HG03280 (cell line): ENCODE measurements at regions not wholly inside any gene's neighbourhood (a gene's known extent, or its start where the extent isn't known, plus 50 kb on each side); places are given as distances from the start of the nearest gene placed in this dataset.
A peak's percentile ranks its signal among the peaks of the same experiment; 100 is the strongest.

Experiments
- ATAC-seq: cut with Tn5 transposase; IDR thresholded peaks from one replicate; pipeline ENCODE4 v1.9.1; 2021; ENCODE audit warnings: mild to moderate bottlenecking, moderate library complexity; ENCODE audit not compliant: unreplicated experiment

DNA sequence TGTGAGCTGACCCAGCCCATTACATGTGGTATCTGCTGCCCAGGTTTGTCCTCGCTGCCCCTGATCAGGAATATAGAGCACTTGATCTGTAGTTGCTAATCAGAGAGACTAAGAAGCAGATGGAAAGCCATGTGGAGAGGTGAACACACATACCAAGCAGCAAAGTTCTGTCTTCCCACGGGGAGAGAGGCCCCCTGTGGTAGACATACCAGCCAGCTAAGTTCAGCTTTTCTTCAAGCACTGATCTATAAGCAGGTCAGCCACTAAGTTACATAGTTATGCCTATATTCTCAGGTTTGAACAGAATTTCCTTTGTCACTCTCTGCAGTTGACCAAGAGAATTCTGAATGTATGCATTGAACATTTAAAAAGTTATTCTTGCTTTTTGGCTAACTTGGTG is 76.4 kb downstream of the DDX3Y start:
- no peak for ATAC-seq

DNA sequence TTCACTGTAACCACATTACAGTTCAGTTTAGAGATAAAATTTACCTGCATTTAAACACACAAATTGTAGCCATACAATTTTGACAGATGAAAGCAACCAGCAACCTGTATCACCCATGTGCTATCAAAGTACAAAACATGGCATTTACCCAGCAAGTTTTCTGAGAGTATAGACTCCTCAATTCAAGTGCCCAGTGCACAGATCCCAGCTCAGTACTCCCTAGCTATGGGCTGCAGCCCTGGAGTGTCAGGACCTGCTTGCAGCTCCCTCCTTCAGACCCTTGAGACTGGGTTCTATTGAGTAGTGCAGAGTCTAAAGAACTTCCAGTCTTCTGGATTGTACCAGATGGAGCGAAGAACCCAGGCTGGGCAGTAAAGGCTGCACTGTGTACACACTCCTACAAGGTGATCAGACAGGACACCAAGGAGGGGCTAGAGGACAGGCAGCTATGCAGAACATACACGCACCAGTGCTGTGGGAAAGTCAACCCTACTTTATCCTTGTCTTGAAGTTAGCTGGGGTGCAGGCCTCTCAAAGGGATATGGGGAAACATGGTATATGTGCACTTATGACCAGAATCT is 77.7 kb downstream of the DDX3Y start:
- ATAC-seq = no peak

DNA sequence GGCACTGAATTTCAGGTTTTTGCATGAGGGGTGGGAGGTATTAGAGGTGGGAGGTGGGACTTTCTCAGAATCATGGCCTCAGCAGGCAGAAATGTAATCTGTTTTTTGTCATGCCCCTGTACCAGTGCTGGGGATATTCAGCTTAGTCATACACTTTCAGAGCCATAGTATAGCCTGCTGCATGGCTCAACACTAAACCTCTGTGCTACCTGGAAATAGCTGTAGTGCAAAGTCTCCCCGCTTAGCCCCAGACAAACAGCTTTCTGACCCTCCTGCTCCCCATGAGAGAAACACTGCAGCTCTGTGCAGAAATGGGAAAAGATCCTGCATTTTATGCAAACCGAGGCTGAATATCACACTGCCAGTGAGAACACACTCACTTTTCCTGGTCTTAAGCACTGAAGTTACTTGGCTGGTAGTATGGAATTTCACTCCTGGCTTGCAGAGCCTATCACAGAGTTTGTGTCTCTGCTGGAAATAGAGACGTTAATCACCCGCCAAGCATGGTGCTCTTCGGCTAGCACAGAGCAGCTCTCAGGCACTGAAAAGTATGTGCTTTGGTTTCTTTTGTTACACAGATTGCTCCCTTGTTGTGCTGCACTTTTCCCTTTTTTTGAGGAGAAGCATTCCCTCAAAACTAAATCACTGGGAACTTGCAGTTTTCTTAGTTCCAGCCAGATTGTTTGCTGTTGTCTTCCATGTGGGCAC is 80.1 kb downstream of the DDX3Y start:
- ATAC-seq = no peak

DNA sequence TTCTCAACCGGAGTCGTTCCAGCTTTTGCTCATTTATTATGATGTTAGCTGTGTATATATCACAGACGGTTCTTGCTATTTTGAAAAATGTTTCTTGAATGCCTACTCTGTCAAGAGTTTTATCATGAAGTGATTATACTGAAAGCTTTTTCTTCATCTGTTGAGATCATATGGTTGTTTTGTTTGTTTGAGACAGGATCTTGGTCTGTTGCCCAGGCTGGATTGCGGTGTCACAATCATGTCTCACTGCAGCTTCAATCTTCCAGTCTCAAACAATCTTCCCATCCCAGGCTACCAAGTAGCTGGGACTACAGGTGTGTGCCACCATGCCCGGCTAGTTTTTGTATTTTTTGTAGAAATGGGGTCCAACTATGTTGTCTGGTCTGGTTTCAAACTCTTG is 112.8 kb downstream of the DDX3Y start:
- ATAC-seq = no peak

DNA sequence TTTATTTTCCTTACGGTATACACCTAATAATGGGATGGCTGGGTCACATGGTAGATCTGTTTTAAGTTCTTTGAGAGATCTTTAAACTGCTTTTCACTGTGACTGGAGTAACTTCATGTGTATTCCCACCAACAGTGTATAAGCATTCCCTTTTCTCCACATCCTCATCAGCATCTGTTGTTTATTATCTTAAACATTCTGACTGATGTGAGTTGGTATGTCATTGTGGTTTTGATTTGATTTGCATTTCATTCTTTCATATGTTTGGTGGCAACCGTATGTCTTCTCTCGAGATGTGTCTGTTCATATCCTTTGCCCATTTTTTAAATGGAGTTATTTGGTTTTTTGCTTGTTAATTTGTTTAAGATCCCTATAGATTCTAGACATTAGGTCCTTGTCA is 114.8 kb downstream of the DDX3Y start:
- ATAC-seq = no peak

DNA sequence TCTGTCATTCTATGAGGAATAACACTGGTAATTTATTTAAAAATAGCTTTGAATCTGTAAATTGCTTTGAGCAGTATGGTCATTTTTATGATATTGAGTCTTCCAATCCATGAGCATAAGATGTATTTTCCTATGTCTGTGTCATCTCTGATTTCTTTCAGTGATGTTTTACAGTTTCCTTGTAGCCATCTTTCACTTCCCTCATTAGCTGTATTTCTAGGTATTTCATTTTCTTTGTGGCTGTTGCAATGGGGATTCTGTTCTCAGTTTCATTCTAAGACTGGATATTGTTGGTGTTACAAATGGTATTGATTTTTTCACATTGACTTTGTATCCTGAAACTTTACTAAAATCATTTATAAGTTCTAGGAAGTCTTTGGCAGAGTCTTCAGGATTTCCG is 116.2 kb downstream of the DDX3Y start:
- ATAC-seq = no peak

DNA sequence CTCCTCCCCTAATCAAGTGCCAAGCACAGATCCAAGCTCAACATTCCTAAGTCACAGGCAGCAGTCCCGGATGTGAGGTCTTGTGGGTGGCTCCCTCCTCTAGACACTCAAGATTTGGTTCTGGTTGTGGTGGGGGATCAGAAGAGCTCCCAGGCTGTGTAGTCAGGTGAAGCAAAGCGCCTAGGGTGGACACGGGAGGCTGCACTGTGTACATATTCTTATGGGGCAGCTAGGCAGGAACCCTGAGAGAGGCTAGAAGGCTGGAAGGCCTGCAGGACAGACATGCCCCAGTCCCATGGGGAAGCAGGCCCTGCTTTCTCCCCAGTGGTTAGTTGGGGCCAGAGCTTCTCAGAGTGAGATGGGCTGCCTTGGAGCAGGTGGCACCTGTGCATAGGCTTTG is 118.9 kb downstream of the DDX3Y start:
- ATAC-seq = no peak

DNA sequence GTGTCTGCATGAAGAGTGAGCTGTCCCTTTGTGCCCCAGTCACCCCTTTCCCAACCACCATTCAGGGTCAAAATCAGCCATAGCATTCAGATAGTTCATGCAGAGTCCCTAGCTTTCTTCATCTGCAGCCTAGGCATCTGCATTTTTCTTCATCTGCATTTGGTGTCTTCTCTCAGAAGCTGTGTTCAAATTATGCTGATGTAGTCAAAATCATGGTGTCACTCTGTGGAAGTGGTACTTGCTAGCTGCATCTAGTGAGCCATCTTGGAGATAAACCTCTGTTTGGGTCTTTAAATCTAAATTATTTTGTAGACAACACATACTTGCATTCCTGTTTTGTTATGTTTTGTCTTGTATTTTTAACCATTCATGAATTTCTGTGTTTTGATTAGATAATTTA is 119.8 kb downstream of the DDX3Y start:
- ATAC-seq = no peak

DNA sequence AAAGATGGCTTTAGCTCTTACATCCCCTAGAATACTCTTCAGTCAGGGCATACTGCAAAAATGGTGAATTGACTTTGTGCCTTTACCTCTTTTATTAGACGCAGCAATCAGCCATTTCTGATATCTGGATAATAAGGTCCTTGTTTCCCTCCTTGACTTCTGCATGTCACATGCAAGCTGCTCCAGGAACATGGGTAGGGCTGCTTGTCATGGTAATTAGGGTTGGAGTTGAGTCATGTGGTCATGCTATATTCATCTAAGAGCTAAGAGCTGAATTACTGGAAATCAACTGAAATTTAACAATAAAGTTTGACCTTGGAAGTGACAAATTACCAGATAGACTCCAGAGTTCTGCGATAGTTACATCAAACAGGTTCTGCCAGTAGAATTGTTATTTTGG is 122.2 kb downstream of the DDX3Y start:
- ATAC-seq = no peak

DNA sequence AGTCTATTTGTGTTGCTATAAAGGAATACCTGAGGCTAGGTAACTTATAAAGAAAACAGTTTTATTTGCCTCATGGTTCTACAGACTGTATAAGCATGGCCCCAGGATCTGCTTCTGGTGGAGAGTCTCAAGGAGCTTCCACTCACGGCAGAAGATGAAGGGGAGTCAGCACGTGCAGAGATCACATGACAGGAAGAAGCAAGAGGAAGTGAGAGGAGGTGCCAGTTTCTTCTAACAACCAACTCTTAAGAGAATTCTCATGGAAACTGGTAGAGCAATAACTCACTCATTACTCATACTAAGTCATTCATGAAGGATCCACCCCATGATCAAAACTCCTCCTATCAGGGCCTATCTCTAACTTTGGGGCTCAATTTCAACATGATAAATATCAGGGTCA is 135.6 kb downstream of the DDX3Y start:
- no peak for ATAC-seq

DNA sequence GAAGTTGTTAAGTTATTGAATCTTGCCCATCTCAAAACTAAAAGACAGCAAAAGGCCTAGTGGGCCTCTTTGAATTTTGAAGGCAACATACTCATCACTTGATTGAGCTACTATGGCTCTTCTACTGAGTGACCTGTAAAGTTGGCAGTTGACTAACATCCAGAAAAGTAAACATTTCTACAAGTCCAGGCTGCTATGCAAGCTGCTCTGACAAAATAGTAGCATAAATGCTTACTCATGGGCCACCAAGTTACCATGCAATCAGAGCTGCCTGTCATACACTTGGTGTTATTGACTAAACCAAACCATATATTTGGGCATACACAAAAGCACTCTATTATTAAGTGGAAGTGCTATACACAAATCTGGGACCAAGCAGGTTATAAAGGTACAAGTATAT is 148.8 kb downstream of the DDX3Y start:
- no peak for ATAC-seq

DNA sequence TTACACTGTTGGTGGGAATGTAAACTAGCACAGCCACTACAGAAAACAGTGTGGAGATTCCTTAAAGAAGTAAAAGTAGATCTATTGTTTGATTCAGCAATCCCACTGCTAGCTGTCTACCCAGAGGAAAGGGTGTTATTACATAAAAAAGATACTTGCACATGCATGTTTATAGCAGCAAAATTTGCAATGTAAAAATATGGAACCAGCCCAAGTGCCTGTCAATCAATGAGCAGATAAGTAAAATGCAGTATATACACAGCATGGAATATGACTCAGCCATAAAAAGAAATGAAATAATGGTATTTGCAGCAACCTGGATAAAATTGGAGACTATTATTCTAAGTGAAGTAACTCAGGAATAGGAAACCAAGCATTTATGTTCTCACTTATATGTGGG is 161.7 kb downstream of the DDX3Y start:
- ATAC-seq = no peak

DNA sequence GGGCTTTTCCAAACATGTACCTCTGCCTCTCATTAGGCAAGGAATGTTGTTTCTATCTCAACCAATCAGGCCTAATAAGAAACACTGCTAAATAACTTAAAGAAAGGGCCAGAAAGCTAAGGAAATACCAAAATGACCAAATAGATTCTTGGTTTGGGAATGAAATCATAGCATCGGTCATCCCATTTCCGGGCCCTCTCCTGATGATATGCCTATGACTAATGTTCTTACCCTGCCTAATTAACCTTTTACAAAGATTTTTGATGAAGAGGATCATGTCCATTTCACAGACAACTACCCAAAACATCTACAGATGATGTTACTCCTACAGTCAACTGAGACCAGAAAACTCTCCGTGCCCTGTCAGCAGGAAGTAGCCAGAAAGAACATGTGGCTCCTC is 164.0 kb downstream of the DDX3Y start:
- no peak for ATAC-seq

DNA sequence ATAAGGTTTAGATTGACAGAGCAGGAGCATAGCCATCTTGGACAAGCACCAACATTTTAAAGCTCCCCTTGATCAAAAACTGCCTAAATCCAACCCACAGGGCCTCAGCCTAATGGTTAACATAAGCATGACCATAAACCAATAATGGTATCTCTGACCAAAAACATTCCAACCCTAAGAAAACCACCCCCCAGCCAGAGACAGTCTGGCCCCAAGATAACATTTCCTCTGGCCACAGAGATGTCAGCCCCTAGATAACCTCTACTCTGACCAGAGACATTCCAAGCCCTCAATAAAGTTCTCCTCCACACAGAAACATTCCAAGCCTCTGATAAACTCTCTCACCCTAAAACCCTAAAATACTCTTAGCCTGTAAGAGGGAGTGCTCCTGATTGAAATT is 164.4 kb downstream of the DDX3Y start:
- no peak for ATAC-seq

DNA sequence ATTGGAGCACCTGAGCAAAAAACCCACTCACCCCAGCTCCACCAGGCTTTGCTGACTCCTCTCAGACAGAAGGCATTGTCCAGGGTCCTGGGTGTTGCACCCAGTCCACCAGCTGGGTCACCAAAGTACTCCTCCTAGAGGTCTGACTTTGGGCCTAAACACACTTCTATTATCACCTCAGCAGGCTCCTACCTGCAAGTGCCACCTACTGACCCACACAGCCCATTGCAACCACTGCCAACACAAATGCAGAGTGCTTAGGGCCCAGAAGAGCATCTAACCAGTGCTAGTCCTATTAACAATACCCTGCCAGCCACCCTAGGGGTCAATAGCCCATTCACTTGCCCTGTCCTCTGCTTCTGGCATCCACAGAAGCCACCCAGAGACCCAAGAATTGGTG is 178.1 kb downstream of the DDX3Y start:
- ATAC-seq = no peak

DNA sequence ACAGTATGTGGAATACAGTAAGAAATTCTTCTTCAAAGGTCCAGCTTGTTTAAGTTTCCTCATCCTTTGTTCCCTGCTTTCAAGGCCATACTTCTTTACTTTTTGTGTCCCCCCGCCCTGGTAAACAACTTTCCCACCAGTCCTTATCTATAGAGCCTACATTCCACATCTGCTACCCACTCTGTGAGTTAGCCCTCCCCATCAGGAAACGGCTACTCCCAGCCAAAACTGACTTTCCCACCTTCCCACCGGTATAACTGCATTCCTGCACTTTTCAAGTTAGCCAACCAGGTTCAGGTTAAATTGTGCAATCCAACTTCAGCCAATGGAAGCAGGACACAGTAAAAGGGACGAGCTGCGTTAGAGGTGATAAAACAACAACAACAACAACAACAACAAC is 186.9 kb downstream of the DDX3Y start:
- ATAC-seq = no peak

DNA sequence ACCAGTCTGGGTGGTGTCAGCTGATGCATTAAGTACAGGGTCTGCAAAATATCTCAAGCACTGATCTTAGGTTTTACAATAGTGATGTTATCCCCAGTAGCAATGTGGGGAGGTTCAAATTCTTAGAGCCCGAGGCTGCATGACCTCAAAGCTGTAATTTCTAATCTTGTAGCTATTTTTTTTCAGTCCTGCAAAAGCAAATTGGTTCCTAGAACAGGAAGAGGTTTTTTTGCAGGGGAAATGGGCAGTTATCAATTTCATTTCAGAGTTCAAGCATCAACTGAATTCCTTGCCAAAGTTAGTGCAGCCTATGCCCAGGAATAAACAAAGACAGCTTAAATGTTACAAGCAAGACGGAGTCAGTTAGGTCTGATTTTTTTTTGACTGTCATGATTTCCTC is 188.3 kb downstream of the DDX3Y start:
- no peak for ATAC-seq

DNA sequence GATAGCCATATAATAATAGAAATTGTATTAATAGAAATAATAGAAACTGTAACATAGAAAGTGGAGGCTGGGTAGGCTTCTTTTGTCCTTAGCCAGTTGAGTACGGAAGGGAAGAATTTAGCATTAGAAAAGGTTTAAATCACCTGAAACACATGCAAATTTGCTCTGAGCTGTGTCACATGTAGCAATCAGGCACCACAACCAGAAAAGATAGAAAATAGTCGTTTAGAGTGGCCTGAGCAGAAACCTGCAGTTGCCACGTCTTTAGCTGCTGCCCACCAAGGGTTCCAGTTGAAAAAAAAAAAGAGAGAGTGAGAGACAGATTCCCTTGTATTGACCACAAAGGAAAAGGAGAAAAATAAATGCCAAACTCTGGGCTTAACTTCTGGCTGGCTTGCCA is 188.8 kb downstream of the DDX3Y start:
- no peak for ATAC-seq

DNA sequence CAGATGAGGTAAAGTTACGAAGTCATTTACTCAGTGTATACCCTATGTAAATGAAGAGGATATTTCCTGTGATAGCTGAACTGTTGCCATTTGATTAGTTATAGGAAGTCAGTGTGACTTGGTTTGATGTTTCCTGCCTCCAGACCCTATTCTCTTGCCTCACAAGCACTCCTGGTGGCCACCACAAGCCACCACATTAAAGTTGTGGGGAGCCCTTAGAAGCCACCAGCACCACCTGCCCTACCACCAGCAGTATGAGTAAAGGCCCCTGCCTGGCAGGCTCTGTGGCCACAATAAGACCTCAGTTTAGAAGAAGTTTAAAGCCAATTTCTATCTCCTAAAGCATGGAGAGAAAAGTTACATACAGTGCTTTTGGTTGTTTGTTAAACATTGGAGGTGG is 189.7 kb downstream of the DDX3Y start:
- no peak for ATAC-seq

DNA sequence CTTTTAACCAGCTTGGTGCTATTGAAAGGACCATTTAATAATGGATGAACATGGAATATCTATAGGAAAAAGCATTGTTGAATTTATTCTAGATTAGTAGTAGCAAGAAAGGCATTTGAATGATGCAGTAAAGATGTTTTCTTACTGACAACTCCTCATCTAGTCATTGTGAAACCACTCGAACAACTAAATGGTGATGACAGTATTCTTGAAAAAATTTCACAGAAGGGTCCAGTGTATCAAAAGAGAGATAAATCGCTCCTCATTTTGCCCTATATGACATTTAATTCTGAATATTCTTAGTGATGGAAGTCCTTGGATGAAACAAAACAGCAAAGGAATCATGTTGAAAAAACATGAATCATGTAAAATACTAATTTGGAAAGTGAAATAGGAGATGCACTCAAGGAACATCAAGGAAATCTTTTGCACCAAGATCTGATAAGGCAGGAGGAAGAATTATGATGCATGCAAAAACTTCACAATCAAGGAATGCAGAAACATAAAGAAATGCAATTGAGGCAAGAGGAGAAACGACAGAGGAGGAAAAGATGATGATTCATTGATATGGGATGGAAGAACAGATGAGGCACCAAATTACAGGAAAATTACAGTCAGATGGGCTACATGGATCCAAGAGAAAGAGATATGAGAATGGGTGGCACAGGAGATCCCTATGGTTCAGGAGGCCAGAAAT is 190.4 kb downstream of the DDX3Y start:
- no peak for ATAC-seq

DNA sequence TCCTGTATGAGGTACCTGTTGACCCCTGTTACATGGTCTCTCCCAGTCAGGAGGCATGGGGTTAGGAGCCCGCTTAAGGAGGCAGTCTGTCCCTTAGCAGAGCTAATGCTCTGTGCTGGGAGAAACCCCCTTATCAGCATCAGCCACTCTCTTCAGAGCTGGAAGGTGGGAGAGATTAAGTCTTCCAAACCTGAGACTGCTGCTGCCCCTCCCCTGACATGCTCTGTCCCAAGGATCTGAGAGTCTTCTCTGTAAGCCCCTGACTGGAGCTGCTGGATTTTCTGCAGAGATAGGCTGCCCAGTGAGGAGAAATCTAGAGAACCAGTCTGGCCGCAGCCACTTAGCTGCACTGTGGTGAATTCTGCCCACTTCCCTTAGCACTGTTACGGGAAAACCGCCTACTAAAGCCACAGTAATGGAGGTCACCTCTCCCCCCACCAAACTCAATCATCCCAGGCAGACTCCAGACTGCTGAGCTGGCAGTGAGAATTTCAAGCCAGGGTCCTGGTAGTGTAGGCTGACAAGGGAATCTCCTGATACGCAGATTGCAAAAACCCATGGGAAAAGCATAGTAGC is 222.3 kb downstream of the DDX3Y start:
- peak; percentile 77 for ATAC-seq

DNA sequence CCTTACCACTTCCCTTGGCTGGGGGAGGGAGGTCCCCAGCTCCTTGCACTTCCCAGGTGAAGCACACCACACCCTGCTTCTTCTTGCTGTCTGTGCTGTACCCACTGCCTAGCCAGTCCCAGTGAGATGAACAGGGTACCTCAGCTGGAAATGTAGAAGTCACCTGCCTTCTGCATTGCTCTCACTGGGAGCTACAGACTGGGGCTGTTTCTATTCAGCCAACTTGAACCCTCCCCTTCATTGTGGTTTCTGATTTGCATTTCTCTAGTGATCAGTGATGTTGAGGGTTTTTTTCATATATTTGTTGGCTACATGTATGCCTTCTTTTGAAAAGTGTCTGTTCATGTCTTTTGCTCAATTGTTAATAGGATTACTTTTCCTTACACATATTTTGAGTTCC is 222.8 kb downstream of the DDX3Y start:
- peak; percentile 78 for ATAC-seq
